SH-SY5Y (cell line): ENCODE measurements at regions not wholly inside any gene's neighbourhood (a gene's known extent, or its start where the extent isn't known, plus 50 kb on each side); places are given as distances from the start of the nearest gene placed in this dataset.

Experiments used
- GATA2 ChIP-seq: IDR thresholded peaks from 2 replicates; pipeline ENCODE4 v1.6.1; 2011; ENCODE audit warnings: mild to moderate bottlenecking, low read depth, low read length
- GATA3 ChIP-seq: IDR thresholded peaks from 2 replicates; pipeline ENCODE4 v1.6.1; 2011; ENCODE audit warnings: low read depth, mild to moderate bottlenecking, low read length, moderate library complexity

GRCh38 chr9:85404911-85405565, 336.7 kb downstream of the AGTPBP1 start:
- TF ChIP-seq GATA2 (no peak), GATA3 (no peak)
